ENCODE measurements at regions not wholly inside any gene's neighbourhood (a gene's known extent, or its start where the extent isn't known, plus 50 kb on each side); places are given as distances from the start of the nearest gene placed in this dataset.

- TF ChIP-seq EZH2phosphoT487 (IDR thresholded peaks at IDR 0.05; ENCODE audit: low read depth, severe bottlenecking, unreplicated experiment) (no peak), CTCF (IDR thresholded peaks at IDR 0.05; ENCODE audit: poor library complexity) (no peak), EZH2 (IDR thresholded peaks at IDR 0.05; ENCODE audit: borderline replicate concordance) (no peak)
Observed at GRCh38 chr5:129245489-129245888, 150.9 kb downstream of the ISOC1 start.

Measured in hepatocyte (in vitro differentiated cells).